Breast epithelium (tissue), 3 donors: ENCODE measurements at regions not wholly inside any gene's neighbourhood (a gene's known extent, or its start where the extent isn't known, plus 50 kb on each side); places are given as distances from the start of the nearest gene placed in this dataset.

ENCODE experiments used
- CTCF ChIP-seq, 3 donors: fragments of 450-650 bp; IDR thresholded peaks; one replicate each; pipeline ENCODE4 v1.5.1; 2016 to 2017; ENCODE audit warnings: antibody characterized with exemption in 3 of 3, mild to moderate bottlenecking in 3 of 3, moderate library complexity in 3 of 3
- POLR2A ChIP-seq: fragments of 450-650 bp; IDR thresholded peaks from one replicate; pipeline ENCODE4 v1.6.1; 2016; ENCODE audit warnings: antibody characterized with exemption, mild to moderate bottlenecking, moderate library complexity
- POLR2AphosphoS5 ChIP-seq, 3 donors: sonication (generic); formaldehyde crosslinking; IDR thresholded peaks; one replicate each; pipeline ENCODE4 v1.6.1; 2017; ENCODE audit warnings: antibody characterized with exemption in 3 of 3

GRCh38 chr6:160810238-160810637 lies 108.2 kb downstream of the PLG start:
- no peak for TF ChIP-seq CTCF (IDR thresholded peaks at IDR 0.05)
- no peak for TF ChIP-seq POLR2A
- TF ChIP-seq POLR2AphosphoS5 (IDR thresholded peaks at IDR 0.05) = no peak
